Brain microvascular endothelial cell (primary cell): ENCODE measurements at regions not wholly inside any gene's neighbourhood (a gene's known extent, or its start where the extent isn't known, plus 50 kb on each side); places are given as distances from the start of the nearest gene placed in this dataset.

ENCODE experiments used
- DNase-seq: peaks from one replicate; pipeline ENCODE4 v3.0.0-alpha.2; 2020
- H3K27ac ChIP-seq: fragments of 250-450 bp; sonication (Bioruptor Pico); 2 replicates; pipeline ENCODE4 v1.5.1; 2020; ENCODE audit warnings: mild to moderate bottlenecking, moderate library complexity
- H3K27me3 ChIP-seq: fragments of 250-450 bp; sonication (Bioruptor Pico); replicated peaks from 2 replicates; pipeline ENCODE4 v1.5.1; 2020; ENCODE audit warnings: mild to moderate bottlenecking
- H3K36me3 ChIP-seq: fragments of 250-450 bp; sonication (Bioruptor Pico); replicated peaks from 2 replicates; pipeline ENCODE4 v1.5.1; 2020; ENCODE audit warnings: mild to moderate bottlenecking
- H3K4me3 ChIP-seq: 2 replicates; pipeline ENCODE4 v1.5.1; 2011; ENCODE audit warnings: low read depth, mild to moderate bottlenecking, control low read depth, low read length, moderate library complexity
- CTCF ChIP-seq: IDR thresholded peaks from 2 replicates; pipeline ENCODE4 v1.5.1; 2011; ENCODE audit warnings: low read depth, mild to moderate bottlenecking, moderate library complexity, low read length, control low read depth, inconsistent platforms; ENCODE audit errors: missing control alignments
- in situ Hi-C: cut with HindIII; loops from 2 replicates; pipeline ENCODE4 v1.10.0; 2017; ENCODE audit warnings: low sequenced_read_pairs, low pct_ligation_motif_present

GRCh38 chr15:94855018-94855408 is 623.7 kb downstream of the MCTP2 start:
- H3K4me3 ChIP-seq = no peak overlapping the region
- H3K27ac ChIP-seq = no peak overlapping the region
- no peaks in the 10 kb centered on the region for H3K27me3 ChIP-seq
- TF ChIP-seq CTCF = no peak
- H3K36me3 ChIP-seq = no peaks in the 10 kb centered on the region
- in situ Hi-C loops = no loop called here
- DNase-seq = no peak

- H3K36me3 ChIP-seq = no peaks in the 10 kb centered on the region
- DNase-seq = no peak
- in situ Hi-C loops = no loop called here
These were observed 624.3 kb downstream of the MCTP2 start for GRCh38 chr15:94855409-94856266.

DNA sequence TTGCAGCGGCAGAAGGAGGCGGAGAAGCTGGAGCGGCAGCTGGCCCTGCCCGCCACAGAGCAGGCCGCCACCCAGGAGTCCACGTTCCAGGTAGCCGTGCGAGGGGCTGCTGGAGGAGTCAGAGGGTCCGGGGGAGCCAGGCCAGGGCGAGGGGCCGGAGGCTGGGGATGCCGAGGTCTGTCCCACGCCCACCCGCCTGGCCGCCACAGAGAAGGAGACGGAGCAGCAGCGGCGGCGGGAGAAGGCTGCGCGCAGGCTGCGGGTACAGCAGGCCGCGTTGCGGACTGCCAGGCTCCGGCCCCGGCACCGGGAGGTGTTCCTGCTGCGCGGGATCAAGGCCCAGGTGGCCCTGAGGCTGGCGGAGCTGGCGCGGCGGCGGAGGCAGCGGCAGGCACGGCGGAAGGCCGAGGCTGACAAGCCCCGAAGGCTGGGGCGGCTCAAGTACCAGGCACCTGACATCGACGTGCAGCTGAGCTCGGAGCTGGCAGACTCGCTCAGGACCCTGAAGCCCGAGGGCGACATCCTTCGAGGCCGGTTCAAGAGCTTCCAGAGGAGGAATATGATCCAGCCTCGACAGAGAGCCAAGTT is 625.0 kb downstream of the MCTP2 start:
- no peaks in the 10 kb centered on the region for H3K36me3 ChIP-seq
- H3K27me3 ChIP-seq = no peaks in the 10 kb centered on the region
- no peak overlapping the region for H3K4me3 ChIP-seq
- H3K27ac ChIP-seq = no peak overlapping the region
- in situ Hi-C loops = no loop called here
- TF ChIP-seq CTCF = no peak
- DNase-seq = no peak

More at GRCh38 chr15:94855409-94856266, 624.3 kb downstream of the MCTP2 start:
- no peak for TF ChIP-seq CTCF
- no peaks in the 10 kb centered on the region for H3K27me3 ChIP-seq
- H3K27ac ChIP-seq = no peak overlapping the region
- no peak overlapping the region for H3K4me3 ChIP-seq

DNA sequence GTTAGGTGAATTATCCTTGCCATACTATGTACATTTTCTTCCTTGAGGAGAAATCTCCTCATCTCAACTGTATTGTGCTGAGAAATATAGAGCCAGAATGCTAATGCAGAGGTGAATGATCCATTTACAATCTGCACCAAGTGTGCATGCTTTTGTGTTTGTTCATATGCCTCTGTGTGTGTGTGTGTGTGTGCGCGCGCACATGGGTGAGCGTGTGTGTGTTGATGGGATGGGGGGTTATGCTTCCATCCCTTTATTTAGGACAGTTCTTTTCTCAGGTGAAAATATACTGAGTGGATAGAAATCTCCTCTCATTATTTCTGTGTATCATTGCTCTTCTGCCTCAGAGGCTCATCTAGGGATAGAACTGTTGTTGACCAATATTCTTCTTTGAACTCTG is 626.1 kb downstream of the MCTP2 start:
- DNase-seq = no peak
- Histone ChIP-seq H3K36me3 (no peaks in the 10 kb centered on the region), H3K27me3 (no peaks in the 10 kb centered on the region), H3K27ac (no peak overlapping the region), H3K4me3 (no peak overlapping the region)
- in situ Hi-C loops = no loop called here
- TF ChIP-seq CTCF = no peak

- TF ChIP-seq CTCF = no peak
- Histone ChIP-seq H3K4me3 (no peak overlapping the region), H3K27me3 (no peaks in the 10 kb centered on the region), H3K27ac (no peak overlapping the region), H3K36me3 (no peaks in the 10 kb centered on the region)
- DNase-seq = no peak
- in situ Hi-C loops = no loop called here
These were observed 626.6 kb downstream of the MCTP2 start for GRCh38 chr15:94858011-94858410.
